H7 (cell line): ENCODE measurements at regions not wholly inside any gene's neighbourhood (a gene's known extent, or its start where the extent isn't known, plus 50 kb on each side); places are given as distances from the start of the nearest gene placed in this dataset.

ENCODE experiments used
- DNase-seq: peaks from one replicate; pipeline ENCODE4 v3.0.0; 2012
- H3K27me3 ChIP-seq: 2 replicates; pipeline ENCODE4 v1.6.0; 2011; ENCODE audit warnings: mild to moderate bottlenecking, low read length; ENCODE audit not compliant: control insufficient read depth, insufficient read depth
- H3K36me3 ChIP-seq: replicated peaks from 2 replicates; pipeline ENCODE4 v1.5.1; 2011; ENCODE audit warnings: low read length; ENCODE audit not compliant: control insufficient read depth, insufficient read depth
- H3K4me3 ChIP-seq: 2 replicates; pipeline ENCODE4 v1.5.1; 2011; ENCODE audit warnings: low read depth, mild to moderate bottlenecking, control low read depth, low read length, moderate library complexity; ENCODE audit not compliant: insufficient read depth

DNA sequence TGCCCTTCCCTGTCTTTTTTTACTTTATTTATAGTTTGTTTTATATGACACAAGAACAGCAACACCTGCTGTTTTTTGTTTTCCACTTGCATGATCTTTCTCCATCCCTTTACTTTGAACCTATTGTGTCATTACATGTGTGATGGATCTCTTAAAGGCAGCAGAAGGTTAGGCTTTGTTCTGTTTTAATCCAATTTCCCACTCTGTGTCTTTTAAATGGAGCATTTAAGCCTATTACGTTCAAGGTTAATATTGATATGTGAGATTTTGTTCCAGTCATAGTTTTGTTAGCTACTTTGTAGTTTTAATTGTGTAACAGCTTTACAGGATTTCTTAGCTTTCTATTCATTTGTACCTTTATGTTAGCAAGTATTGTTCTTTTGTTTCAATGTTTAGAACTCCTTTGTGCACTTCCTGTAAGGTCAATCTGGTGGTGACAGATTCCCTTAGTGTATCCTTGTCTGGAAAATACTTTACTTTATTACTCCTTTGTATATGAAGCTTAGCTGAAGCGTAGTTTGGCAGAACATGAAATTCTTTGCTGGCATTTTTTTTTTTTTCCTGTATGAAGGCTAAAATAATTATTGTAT is 1443.0 kb upstream of the LRRTM1 start:
- H3K27me3 ChIP-seq = no peaks in the 10 kb centered on the region
- H3K4me3 ChIP-seq = no peak overlapping the region
- no peaks in the 10 kb centered on the region for H3K36me3 ChIP-seq
- no peak for DNase-seq

DNA sequence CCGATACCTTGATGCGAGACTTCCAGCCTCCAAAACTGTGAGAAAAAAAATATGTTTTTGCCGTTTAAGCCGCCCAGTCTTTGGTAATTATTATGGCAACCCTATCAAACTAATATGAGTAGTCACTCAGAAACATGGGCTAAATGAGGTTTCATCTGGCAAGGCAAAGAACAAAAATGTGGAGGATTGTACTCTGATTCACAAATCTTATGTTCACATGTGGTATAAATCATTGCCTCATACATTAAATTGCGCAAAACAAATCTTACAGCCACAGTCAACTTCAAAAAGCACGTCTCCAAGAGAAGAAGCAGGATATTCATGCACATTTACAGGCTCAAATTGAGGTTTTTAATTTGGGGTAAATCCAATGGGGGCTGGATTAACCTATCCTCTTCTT is 1435.4 kb upstream of the LRRTM1 start:
- H3K4me3 ChIP-seq = no peak overlapping the region
- DNase-seq = no peak
- no peaks in the 10 kb centered on the region for H3K27me3 ChIP-seq
- H3K36me3 ChIP-seq = no peaks in the 10 kb centered on the region

- no peaks in the 10 kb centered on the region for H3K27me3 ChIP-seq
Observed at GRCh38 chr2:81734981-81735380, 1430.4 kb upstream of the LRRTM1 start.

GRCh38 chr2:81714817-81715216 is 1410.3 kb upstream of the LRRTM1 start:
- DNase-seq = no peak
- no peaks in the 10 kb centered on the region for H3K27me3 ChIP-seq
- no peaks in the 10 kb centered on the region for H3K36me3 ChIP-seq
- no peak overlapping the region for H3K4me3 ChIP-seq

More at GRCh38 chr2:81734981-81735380, 1430.4 kb upstream of the LRRTM1 start:
- no peak overlapping the region for H3K4me3 ChIP-seq
- DNase-seq = no peak
- no peaks in the 10 kb centered on the region for H3K36me3 ChIP-seq

DNA sequence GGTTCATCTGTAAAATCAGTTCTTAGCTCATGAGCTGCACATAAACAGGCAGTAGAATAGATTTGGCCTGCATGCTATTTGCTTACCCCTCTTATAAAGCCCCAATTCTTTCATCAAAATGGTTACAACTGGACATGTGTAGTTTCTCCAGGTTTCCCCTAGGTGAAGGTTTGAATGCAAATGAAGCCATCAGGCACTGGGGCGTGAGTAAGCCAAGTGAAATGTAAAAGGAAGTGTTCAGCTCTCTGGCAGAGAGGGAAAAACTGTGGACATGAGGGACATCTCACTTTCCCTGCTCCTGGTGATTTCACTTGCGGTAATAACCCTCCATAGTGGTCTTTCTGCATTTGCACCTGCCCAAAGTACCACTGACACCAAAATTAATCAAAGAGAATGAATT is 1402.3 kb upstream of the LRRTM1 start:
- Histone ChIP-seq H3K27me3 (no peaks in the 10 kb centered on the region), H3K4me3 (no peak overlapping the region), H3K36me3 (no peaks in the 10 kb centered on the region)
- no peak for DNase-seq

- H3K27me3 ChIP-seq = no peaks in the 10 kb centered on the region
- no peaks in the 10 kb centered on the region for H3K36me3 ChIP-seq
- DNase-seq = no peak
- H3K4me3 ChIP-seq = no peak overlapping the region
Observed at GRCh38 chr2:81703831-81704230, 1399.3 kb upstream of the LRRTM1 start.

- Histone ChIP-seq H3K4me3 (no peak overlapping the region), H3K27me3 (no peaks in the 10 kb centered on the region), H3K36me3 (no peaks in the 10 kb centered on the region)
- DNase-seq = no peak
Observed at GRCh38 chr2:81692566-81692965, 1388.0 kb upstream of the LRRTM1 start.

DNA sequence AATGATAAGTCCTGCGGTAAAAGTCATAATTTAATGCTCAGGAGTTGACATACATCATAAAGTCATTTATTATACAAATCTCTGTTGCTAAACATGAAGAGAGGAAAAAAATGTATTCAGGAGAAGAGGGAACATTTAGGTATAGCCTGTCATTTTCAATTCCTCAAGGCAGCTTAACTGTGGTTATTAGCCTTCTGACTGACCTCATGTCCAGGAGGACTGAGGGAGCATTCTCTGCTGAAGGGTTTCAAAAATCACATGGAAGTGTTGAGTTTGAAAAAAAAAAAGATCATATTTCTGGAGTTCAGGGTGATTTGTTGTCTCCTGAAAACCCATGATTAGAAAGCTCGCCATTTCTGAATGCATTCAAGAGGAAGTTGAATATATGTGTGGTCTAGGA is 1371.1 kb upstream of the LRRTM1 start:
- Histone ChIP-seq H3K27me3 (no peaks in the 10 kb centered on the region), H3K36me3 (no peaks in the 10 kb centered on the region), H3K4me3 (no peak overlapping the region)
- no peak for DNase-seq

DNA sequence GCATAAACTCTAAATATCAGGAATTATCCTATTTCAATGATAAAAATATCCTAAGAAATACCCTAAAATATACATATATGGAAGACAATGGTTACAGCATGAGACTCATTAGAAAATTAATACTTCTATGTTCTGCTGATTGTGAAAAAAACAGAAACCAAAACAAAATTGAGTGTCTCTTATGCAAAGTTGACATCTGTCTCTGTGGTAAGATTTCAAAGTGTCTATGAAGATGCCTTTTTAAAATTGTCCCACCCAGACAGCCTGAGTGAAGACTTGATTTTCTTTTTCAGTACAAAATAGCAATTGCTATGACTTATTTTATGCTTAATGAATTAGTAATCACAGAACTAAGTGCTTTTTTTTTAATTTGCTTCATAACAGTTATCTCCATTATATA is 1368.4 kb upstream of the LRRTM1 start:
- Histone ChIP-seq H3K27me3 (no peaks in the 10 kb centered on the region), H3K4me3 (no peak overlapping the region), H3K36me3 (no peaks in the 10 kb centered on the region)
- no peak for DNase-seq

DNA sequence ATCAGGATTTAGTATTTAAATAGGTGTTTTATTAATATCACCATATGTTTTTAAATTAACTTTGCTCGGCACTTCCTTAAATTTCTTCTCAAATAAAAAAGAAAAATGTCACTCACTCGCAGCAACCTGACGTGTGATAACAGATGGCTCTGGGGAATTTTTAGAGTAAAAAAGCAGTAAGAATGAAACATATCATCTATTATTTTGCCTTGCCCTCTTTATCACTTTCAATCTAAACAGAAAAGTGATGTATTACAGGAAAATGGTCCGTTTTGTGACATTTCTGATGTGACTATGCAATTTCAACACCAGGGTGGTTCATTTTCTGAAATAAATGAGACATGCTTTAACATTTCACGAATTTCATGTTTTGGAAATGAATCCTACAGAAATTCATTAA is 1368.0 kb upstream of the LRRTM1 start:
- H3K36me3 ChIP-seq = no peaks in the 10 kb centered on the region
- no peak overlapping the region for H3K4me3 ChIP-seq
- DNase-seq = no peak
- H3K27me3 ChIP-seq = no peaks in the 10 kb centered on the region

DNA sequence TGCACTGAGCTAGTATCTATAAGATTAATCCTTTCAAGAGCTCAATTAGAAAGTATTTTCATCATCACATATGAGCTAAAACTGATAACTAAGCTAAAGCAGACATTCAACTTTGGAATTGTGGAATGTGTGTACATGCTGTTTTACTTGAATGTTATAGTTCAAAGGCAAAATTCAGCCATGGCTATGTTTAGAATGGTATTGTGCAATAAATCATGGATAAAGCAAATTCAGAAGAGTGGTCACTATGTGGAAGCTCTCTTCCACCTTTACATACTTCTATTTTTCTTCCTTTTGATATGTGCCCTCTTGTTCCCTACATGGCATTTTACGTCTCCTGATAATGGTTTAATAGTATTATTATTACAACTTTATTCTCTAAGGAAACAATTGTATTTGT is 1366.3 kb upstream of the LRRTM1 start:
- DNase-seq = no peak
- H3K36me3 ChIP-seq = no peaks in the 10 kb centered on the region
- no peak overlapping the region for H3K4me3 ChIP-seq
- H3K27me3 ChIP-seq = no peaks in the 10 kb centered on the region

DNA sequence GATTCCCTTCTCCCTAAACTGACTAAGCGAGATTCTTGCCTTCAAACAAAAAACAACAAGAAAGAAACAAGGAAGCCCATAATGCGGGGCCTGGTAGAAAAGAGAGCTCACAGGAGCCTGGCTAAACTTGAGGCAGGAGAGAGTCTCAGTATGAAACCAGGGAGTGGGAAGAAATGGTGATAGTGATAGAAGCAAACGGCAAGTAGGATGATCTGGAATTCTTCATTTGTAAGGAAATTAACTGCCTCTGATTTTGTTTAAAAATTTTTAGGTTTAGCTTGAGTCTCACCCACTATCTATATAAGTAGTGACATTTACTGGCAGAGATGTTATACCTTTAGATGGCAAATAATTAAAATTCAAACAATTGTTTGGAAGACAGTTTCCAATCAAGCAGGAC is 1356.5 kb upstream of the LRRTM1 start:
- Histone ChIP-seq H3K4me3 (no peak overlapping the region), H3K27me3 (no peaks in the 10 kb centered on the region), H3K36me3 (no peaks in the 10 kb centered on the region)
- DNase-seq = no peak

GRCh38 chr2:81658227-81658626 is 1353.7 kb upstream of the LRRTM1 start:
- H3K4me3 ChIP-seq = no peak overlapping the region
- no peaks in the 10 kb centered on the region for H3K27me3 ChIP-seq
- no peak for DNase-seq

GRCh38 chr2:81650048-81650971 is 1345.8 kb upstream of the LRRTM1 start:
- Histone ChIP-seq H3K27me3 (no peaks in the 10 kb centered on the region), H3K36me3 (no peaks in the 10 kb centered on the region), H3K4me3 (no peak overlapping the region)
- DNase-seq = no peak

More at GRCh38 chr2:81658227-81658626, 1353.7 kb upstream of the LRRTM1 start:
- H3K36me3 ChIP-seq = no peaks in the 10 kb centered on the region

DNA sequence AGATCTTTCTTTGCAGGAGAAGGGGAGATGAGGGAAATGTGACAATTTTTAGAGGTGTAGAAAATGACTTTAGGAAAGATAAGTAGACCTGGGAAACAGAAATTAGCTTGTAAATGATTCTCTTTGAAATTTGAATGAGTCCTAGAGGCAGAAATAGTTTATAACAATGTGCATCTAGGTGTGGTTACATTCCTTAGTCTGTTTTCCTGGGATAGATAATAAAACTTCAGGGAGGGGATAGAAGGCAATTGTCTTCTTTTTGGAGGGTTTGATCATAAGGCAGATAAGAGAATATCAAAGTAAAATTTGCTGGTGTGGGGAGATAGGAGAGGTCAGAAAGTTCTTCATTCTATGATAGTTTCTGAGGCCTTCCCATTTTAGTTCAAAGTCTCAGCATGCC is 1344.3 kb upstream of the LRRTM1 start:
- no peaks in the 10 kb centered on the region for H3K36me3 ChIP-seq
- H3K27me3 ChIP-seq = no peaks in the 10 kb centered on the region
- no peak for DNase-seq
- H3K4me3 ChIP-seq = no peak overlapping the region
